HepG2 (cell line): ENCODE measurements at regions not wholly inside any gene's neighbourhood (a gene's known extent, or its start where the extent isn't known, plus 50 kb on each side); places are given as distances from the start of the nearest gene placed in this dataset.

ENCODE experiments used
- ATAC-seq: fragments of 200-7000 bp; cut with Tn5 transposase; 3 replicates; pipeline ENCODE4 v1.9.1; 2020; ENCODE audit warnings: mild to moderate bottlenecking, moderate library complexity
- BruUV-seq: library from RNA; stranded (reverse); fragments of 400-500 nt; replicated peaks from 2 replicates; lab custom pipeline; 2021; lab: Mats Ljungman, UMichigan
- CTCF ChIA-PET: fragments of 300-600 bp; formaldehyde crosslinking; extraction: SDS; loops from one replicate; lab custom pipeline; 2021; ENCODE audit warnings: low total read pairs, inconsistent platforms, low intra/inter-chr PET ratio; lab: Yijun Ruan, JAX
- POLR2A ChIA-PET: fragments of 350-600 bp; sonication (Branson Sonifier 250); formaldehyde crosslinking; loops from one replicate; lab custom pipeline; 2020; ENCODE audit warnings: antibody characterized with exemption, inconsistent platforms; lab: Yijun Ruan, JAX
- DNase-seq: peaks from one replicate; pipeline ENCODE4 v3.0.0-alpha.2; 2015; ENCODE audit warnings: low spot score
- FAIRE-seq: peaks from 3 replicates; lab custom pipeline; 2011; peaks lifted over from hg19 to GRCh38; lab: Jason Lieb, UNC
- H2AFZ ChIP-seq: one replicate; pipeline ENCODE4 v1.6.1; 2011; ENCODE audit warnings: low read length, inconsistent platforms
- H3K27ac ChIP-seq: fragments of 300-600 bp; 3 replicates; pipeline ENCODE4 v1.8.0; 2011; ENCODE audit warnings: mixed run types, mild to moderate bottlenecking, mixed read lengths, low read length, inconsistent platforms; ENCODE audit not compliant: insufficient read depth; ENCODE audit errors: extremely low read length
- H3K27me3 ChIP-seq, 2 experiments: fragments of 200-600 bp in 1 of 2; 2 replicates in 1 of 2; 3 replicates in 1 of 2; pipeline versions ENCODE4 v1.6.0 to v1.8.0; 2011; ENCODE audit warnings: low read length in 2 of 2, mild to moderate bottlenecking in 2 of 2, moderate library complexity in 2 of 2, inconsistent platforms in 1 of 2; ENCODE audit not compliant: insufficient read depth in 2 of 2, control insufficient read depth in 1 of 2
- H3K36me3 ChIP-seq, 2 experiments: fragments of 200-600 bp in 1 of 2; replicated peaks in 1 of 2; 2 replicates in 1 of 2; 3 replicates in 1 of 2; pipeline versions ENCODE4 v1.5.1 to v1.8.0; 2011; ENCODE audit warnings: low read length in 2 of 2, inconsistent platforms in 1 of 2; ENCODE audit not compliant: insufficient read depth in 2 of 2, control insufficient read depth in 1 of 2
- H3K4me1 ChIP-seq: 2 replicates; pipeline ENCODE4 v1.5.1; 2012; ENCODE audit warnings: low read length, inconsistent platforms; ENCODE audit not compliant: insufficient read depth
- H3K4me2 ChIP-seq: 2 replicates; pipeline ENCODE4 v1.6.0; 2011; ENCODE audit warnings: low read depth, low read length, inconsistent platforms
- H3K4me3 ChIP-seq, 3 experiments: fragments of 200-600 bp in 1 of 3; sonication (generic), shearing (Covaris generic) in 1 of 3; replicated peaks in 1 of 3; 2 replicates each; pipeline ENCODE4 v1.5.1; 2011 to 2016; ENCODE audit warnings: low read length in 3 of 3, inconsistent platforms in 2 of 3, low read depth in 2 of 3, mild to moderate bottlenecking in 2 of 3, control low read depth in 1 of 3, mixed read lengths in 1 of 3; ENCODE audit not compliant: insufficient read depth in 1 of 3
- H3K79me2 ChIP-seq: one replicate; pipeline ENCODE4 v1.6.1; 2011; ENCODE audit warnings: low read length, inconsistent platforms; ENCODE audit not compliant: insufficient read depth
- H3K9ac ChIP-seq: 2 replicates; pipeline ENCODE4 v1.6.0; 2011; ENCODE audit warnings: mild to moderate bottlenecking, low read depth, low read length, inconsistent platforms; ENCODE audit not compliant: insufficient read depth
- H3K9me3 ChIP-seq: 2 replicates; pipeline ENCODE4 v1.5.1; 2012; ENCODE audit warnings: mild to moderate bottlenecking, low read length
- H4K20me1 ChIP-seq: 2 replicates; pipeline ENCODE4 v1.6.0; 2011; ENCODE audit warnings: inconsistent platforms, mild to moderate bottlenecking, low read length, moderate library complexity; ENCODE audit not compliant: insufficient read depth
- HNF4A ChIP-seq: sonication (generic); formaldehyde crosslinking; IDR thresholded peaks from 2 replicates; pipeline ENCODE4 v1.4.0; 2020; ENCODE audit warnings: missing genetic modification reagents
- MAX ChIP-seq: IDR thresholded peaks from 2 replicates; pipeline ENCODE4 v1.6.1; 2012; ENCODE audit warnings: inconsistent platforms
- POLR2AphosphoS2 ChIP-seq: IDR thresholded peaks from 2 replicates; pipeline ENCODE4 v1.6.1; 2011; ENCODE audit warnings: low read depth, low read length, improper control_type of control experiment
- SIX4 ChIP-seq: sonication (generic); formaldehyde crosslinking; IDR thresholded peaks from 2 replicates; pipeline ENCODE4 v1.4.0; 2020; ENCODE audit warnings: missing genetic modification reagents
- SP140L ChIP-seq: sonication (generic); formaldehyde crosslinking; IDR thresholded peaks from 2 replicates; pipeline ENCODE4 v1.4.0; 2020; ENCODE audit warnings: missing genetic modification reagents, borderline replicate concordance
- ZFP1 ChIP-seq: IDR thresholded peaks from 2 replicates; pipeline ENCODE4 v1.6.1; 2016
- WGBS: methylation state at CpG from one replicate; pipeline ENCODE4 v1.1.6; 2017; ENCODE audit warnings: low lambda C conversion rate; 5-methylcytosine and 5-hydroxymethylcytosine counted together
- in situ Hi-C: cut with HindIII; loops from 2 replicates; pipeline ENCODE4 v1.10.0; 2017; ENCODE audit warnings: low pct_unique_long_range_greater_than_20kb; ENCODE audit not compliant: extremely low pct_ligation_motif_present
- intact Hi-C: fragments of 100-400 bp; cut with micrococcal nuclease; formaldehyde crosslinking; loops from one replicate; pipeline ENCODE4 v1.10.0; 2022; ENCODE audit not compliant: unreplicated experiment

- in situ Hi-C loops, result no loop called here
Measured at GRCh38 chr9:78167356-78167755, 68.5 kb upstream of the CEP78 start.

GRCh38 chr9:78163834-78164233, 72.0 kb upstream of the CEP78 start:
- in situ Hi-C loops, result no loop called here
- DNase-seq, result no peak
- Histone ChIP-seq H3K9me3 (peaks cover 7% of the 10 kb centered on the region; the same call in 1 of the 2 replicates), H2AFZ (no peak overlapping the region), H3K27me3 (peaks cover 0 to under 1% of the 10 kb centered on the region in 2 experiments; a peak in 1 of 5 replicates), H3K27ac (no peak overlapping the region), H3K4me3 (no peak overlapping the region), H3K79me2 (no peaks in the 10 kb centered on the region), H3K4me2 (no peak overlapping the region), H3K36me3 (no peaks in the 10 kb centered on the region), H4K20me1 (no peaks in the 10 kb centered on the region), H3K4me1 (no peaks in the 10 kb centered on the region), H3K9ac (no peak overlapping the region)
- CTCF ChIA-PET, result no interaction called here
- intact Hi-C loops, result no loop called here
- TF ChIP-seq SP140L (CRISPR knock-in tag) (no peak), ZFP1 (CRISPR knock-in tag) (peak; percentile 67; the same call in 1 of the 2 replicates)
- no peak for ATAC-seq
- 0% methylated on average over 2 of the region's 2 CpGs for WGBS
- POLR2A ChIA-PET, result no interaction called here
- no peak for FAIRE-seq
- BruUV-seq, result no TSS peak

More at GRCh38 chr9:78167356-78167755, 68.5 kb upstream of the CEP78 start:
- no peak for FAIRE-seq
- no peaks in the 10 kb centered on the region for H3K79me2 ChIP-seq
- ATAC-seq, result no peak
- no peaks in the 10 kb centered on the region for H3K4me1 ChIP-seq
- no peak overlapping the region for H3K27ac ChIP-seq
- intact Hi-C loops, result no loop called here
- no peak overlapping the region for H2AFZ ChIP-seq
- H3K4me3 ChIP-seq, result no peak overlapping the region
- POLR2A ChIA-PET, result no interaction called here
- DNase-seq, result no peak
- WGBS, result 0% methylated on average over 2 of the region's 2 CpGs
- peaks cover 0 to 9% of the 10 kb centered on the region in 2 experiments; a peak in 2 of 5 replicates for H3K27me3 ChIP-seq
- no peaks in the 10 kb centered on the region for H4K20me1 ChIP-seq
- no peak overlapping the region for H3K9ac ChIP-seq
- TF ChIP-seq POLR2AphosphoS2, result no peak
- no peak for TF ChIP-seq SIX4
- TF ChIP-seq HNF4A (CRISPR knock-in tag), result no peak
- TF ChIP-seq MAX, result no peak
- TF ChIP-seq, all 625 proteins: peak for 0
- CTCF ChIA-PET, result no interaction called here
- Histone ChIP-seq H3K36me3 (no peaks in the 10 kb centered on the region), H3K4me2 (no peak overlapping the region), H3K9me3 (peaks cover 7% of the 10 kb centered on the region; the same call in 1 of the 2 replicates)
- BruUV-seq, result no TSS peak
